ENCODE measurements at regions not wholly inside any gene's neighbourhood (a gene's known extent, or its start where the extent isn't known, plus 50 kb on each side); places are given as distances from the start of the nearest gene placed in this dataset.

DNA sequence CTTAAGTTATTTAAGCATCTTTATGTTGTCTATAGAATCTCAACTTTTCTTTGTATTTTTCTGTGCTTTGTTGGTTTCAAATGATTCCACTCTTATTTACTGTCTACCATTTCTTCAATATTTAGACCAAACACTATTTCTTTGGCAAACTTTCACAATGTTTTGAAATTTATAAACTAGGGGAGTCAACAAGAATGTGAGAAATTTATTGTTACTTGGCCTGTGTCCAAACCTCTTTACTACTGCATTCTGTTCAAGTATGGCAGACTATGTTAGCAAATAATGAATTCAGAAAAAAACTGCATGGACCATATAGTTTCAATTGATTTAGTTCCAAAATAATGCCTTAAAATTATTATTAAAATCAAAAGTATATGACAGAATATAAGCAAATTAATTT is 470.2 kb downstream of the FBXO15 start:
- TF ChIP-seq POLR2A (IDR thresholded peaks at IDR 0.05): no peak
- TF ChIP-seq POLR2AphosphoS5 (IDR thresholded peaks at IDR 0.05): no peak
- no peak for TF ChIP-seq EP300 (IDR thresholded peaks at IDR 0.05)
